ENCODE measurements at regions not wholly inside any gene's neighbourhood (a gene's known extent, or its start where the extent isn't known, plus 50 kb on each side); places are given as distances from the start of the nearest gene placed in this dataset.
"Not testable (repeated sequence)": the region's sequence is repeated elsewhere in the genome, so short reads cannot be mapped to it uniquely, and the experiment has no call there.

DNA sequence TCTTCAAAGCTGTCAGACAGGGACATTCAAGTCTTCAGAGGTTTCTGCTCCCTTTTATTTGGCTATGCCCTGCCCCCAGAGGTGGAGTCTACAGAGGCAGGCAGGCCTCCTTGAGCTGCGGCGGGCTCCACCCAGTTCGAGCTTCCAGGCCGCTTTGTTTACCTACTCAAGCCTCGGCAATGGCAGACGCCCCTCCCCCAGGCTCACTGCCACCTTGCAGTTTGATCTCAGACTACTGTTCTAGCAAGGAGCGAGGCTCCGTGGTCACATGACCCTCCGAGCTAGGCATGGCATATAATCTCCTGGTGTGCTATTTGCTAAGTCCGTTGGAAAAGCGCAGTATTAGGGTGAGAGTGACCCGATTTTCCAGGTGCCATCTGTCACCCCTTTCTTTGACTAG lies 462.6 kb upstream of the HS3ST5 start:
- DNase-seq (ENCODE audit: low spot score) = not testable (repeated sequence)

- no peak for DNase-seq (ENCODE audit: low spot score)
Measured at GRCh38 chr6:114796576-114796975, 453.8 kb upstream of the HS3ST5 start.

DNA sequence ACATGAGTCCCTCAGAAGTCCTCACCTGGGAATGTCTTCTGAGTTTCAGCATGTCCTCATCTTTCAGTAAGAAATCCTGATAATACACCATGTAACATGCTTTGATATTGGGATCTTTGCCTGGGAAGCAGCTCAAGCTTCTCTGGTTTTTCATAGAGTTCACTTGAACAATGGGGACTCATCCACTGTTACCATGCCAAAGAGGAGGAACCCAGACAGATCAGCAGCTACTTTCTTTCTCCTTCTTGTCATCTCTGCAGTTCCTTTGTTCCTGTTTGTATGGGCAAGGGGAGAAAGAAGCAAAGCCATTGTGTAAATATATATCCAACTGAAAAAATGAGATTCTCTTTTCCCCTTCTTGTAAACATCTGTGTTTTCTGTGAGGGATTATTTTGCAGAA lies 450.6 kb upstream of the HS3ST5 start:
- DNase-seq (ENCODE audit: low spot score) = no peak

GRCh38 chr6:114785235-114786127 lies 442.7 kb upstream of the HS3ST5 start:
- no peak for DNase-seq (ENCODE audit: low spot score)

DNA sequence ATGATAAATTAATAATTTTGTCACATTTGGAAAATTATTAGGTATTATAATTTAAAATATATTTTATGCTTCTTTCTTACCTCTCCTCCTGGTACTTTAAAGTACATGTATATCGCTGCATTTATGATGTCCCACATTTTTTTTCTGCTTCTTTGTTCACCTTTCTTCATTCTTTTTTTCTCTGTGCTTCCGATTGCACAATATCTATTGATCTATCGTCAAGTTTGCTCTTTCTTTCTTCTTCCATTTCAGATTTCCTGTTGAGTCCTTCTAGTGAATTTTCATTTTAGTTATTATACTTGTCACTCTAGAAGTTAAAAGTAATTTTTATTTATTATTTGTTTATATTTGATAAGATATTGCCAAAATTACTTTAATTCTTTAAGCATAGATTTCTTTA lies 441.0 kb upstream of the HS3ST5 start:
- DNase-seq (ENCODE audit: low spot score) = no peak

DNA sequence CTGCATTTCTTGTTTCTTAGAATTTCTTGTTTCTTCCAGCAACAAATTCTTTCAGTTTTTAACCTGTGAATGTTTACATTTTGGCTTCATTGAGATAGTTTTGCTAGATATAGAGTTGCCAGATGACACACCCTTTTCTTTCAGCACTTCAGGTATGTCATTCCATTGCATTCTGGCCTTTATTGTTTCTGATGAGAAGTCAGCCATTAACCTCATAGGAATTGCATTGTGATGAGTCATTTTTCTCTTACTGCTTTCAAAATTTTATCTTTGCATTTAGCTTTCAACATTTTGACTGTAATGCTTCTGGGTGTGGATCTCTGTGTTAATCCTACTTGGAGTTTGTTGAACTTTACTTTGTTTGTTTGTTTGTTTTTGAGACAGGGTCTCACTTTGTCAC lies 440.3 kb upstream of the HS3ST5 start:
- DNase-seq (ENCODE audit: low spot score) = no peak

GRCh38 chr6:114764866-114765265 lies 422.0 kb upstream of the HS3ST5 start:
- no peak for DNase-seq (ENCODE audit: low spot score)

DNA sequence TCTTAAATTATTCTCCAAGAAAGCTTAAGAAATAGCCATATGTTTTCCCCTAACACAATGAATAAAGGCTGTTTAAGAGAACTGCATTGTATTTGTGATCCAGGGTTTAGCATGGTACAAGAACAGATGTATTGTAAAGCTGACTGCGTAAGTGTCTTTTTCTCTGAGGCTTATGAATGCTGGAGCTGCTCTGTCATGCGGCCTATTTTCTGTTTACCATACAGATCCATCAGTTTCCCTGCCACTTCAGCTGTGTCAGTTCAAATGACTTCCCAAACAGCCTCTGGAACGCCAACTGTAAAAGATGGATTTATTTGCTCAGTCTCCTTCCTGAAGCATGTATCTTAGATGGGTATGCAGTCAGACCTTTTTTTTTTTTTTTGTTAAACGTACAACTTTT lies 419.3 kb upstream of the HS3ST5 start:
- DNase-seq (ENCODE audit: low spot score) = no peak

DNA sequence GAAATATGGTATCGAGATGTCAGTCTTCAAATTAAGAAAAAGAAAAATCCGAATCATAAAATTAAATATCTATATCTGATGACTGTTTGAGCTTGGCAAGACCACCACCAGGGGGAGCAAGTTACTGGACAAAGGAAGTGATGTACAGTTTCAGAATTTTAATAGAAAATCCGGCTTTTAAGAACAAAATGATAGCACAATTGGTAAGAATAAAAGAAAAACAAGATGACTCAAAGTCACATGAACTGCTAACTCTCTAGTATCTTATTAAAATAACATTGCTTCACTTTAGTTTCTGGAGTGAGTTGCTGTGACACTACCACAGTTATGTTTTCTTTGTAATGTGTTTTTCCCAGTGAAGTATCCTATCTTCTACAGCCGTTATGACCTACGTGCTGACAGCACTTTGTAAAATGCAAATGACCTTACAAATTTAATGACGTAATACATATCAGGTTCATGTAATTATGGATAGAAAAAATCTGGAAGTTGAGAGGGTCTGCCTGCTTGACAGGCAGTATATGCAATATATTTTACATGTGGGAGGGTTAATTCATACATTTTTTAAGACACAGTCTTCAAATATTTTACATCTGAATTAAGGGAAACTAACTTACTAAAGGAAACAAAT lies 405.3 kb upstream of the HS3ST5 start:
- DNase-seq (ENCODE audit: low spot score) = peak; percentile 27

- DNase-seq (ENCODE audit: low spot score) = no peak
Measured at GRCh38 chr6:114740547-114740946, 397.7 kb upstream of the HS3ST5 start.

DNA sequence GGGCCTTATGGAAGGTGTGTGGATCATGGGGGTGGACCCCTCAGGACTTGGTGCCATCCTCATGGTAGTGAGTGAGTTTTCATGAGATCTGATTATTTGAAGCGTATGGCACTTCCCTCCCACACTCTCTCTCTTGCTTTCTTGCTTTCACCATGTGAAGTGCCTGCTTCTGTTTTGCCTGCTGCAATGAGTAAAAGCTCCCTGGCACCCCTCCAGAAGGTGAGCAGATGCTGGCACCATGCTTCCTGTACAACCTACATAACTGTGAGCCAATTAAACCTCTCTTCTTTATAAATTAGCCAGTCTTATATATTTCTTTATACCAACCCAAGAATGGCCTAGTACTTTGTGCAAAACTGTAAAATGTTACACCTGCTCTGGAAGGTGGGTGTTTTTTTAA lies 396.8 kb upstream of the HS3ST5 start:
- no peak for DNase-seq (ENCODE audit: low spot score)

- DNase-seq (ENCODE audit: low spot score) = no peak
Measured at GRCh38 chr6:114735025-114735735, 392.4 kb upstream of the HS3ST5 start.

- DNase-seq (ENCODE audit: low spot score) = no peak
Measured at GRCh38 chr6:114733596-114733995, 390.8 kb upstream of the HS3ST5 start.

DNA sequence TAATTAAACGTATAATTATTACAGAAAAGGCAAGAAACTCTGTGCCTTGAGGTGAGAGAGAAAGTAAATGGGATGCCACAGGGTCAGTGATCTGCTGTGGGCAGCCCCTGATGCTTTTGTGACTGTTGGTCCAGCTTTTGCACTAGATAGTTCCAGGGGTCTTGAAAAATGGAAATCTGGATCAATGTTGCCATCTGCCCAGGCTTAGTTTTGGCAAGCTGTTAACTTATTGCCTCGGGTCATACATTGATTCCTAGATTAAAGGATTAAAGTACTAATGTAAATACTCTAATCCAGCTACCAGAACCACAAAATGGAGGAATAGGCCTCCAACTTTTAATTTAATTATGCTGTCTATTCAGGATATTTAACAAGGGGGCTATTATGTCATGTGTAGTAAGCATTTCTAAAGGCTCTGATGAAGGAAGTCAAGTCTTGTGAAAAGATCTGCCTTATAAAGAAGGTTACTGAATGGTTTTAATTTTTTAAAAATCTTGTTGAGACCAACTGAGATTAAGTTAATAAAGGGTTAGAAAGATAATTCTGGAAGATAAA lies 376.0 kb upstream of the HS3ST5 start:
- DNase-seq (ENCODE audit: low spot score) = no peak

- no peak for DNase-seq (ENCODE audit: low spot score)
Measured at GRCh38 chr6:114718186-114718585, 375.4 kb upstream of the HS3ST5 start.

DNA sequence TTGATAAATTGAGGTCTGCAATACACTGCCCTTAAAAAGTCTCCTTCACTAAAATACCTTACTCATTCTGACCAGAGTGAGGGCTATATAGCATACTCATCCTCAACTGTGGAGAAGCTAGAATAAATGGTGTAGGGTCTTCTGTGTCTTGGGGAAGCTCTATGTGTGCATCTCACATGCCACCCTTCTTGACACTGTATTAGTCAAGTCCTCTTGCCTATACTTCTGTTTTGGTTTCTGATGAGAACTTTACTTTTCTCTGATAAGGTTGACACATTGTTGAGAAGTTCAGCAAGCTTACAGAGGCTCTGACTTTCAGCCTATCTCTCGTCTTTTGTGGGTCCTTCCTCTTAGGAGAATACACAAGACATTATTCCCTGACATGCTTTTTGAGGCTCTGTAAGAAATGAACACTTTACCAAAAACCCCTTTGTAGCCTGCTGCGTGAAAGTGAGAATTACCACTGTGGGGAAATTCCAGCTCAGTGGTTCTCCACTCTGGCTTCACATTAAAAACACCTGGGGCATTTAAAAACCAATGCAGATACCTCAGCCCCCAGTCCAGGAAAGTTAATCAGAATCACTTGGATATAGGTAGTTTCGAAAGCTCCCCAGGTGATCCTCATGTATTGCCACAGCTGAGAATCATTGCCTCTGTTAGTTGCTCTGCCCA lies 372.1 kb upstream of the HS3ST5 start:
- no peak for DNase-seq (ENCODE audit: low spot score)

DNA sequence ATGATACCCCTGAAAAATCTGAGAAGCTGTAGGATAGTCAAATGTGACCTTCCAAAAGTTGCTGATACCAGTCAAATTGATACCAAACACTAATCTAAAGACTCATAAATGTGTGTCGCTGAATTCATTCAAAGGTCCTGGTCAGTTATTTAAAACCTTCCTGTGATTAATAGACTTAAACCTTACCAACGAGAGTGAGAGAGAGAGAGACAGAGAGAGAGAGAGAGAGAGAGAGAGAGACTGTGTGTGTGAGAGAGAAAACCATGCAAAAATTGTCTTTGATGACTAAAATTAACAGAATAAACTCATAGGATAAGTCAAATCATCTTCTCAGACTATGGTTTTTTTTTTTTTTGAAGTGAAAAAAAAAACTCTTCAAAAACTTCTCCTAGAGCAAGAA lies 370.9 kb upstream of the HS3ST5 start:
- no peak for DNase-seq (ENCODE audit: low spot score)

- no peak for DNase-seq (ENCODE audit: low spot score)
Measured at GRCh38 chr6:114712129-114712662, 369.4 kb upstream of the HS3ST5 start.

DNA sequence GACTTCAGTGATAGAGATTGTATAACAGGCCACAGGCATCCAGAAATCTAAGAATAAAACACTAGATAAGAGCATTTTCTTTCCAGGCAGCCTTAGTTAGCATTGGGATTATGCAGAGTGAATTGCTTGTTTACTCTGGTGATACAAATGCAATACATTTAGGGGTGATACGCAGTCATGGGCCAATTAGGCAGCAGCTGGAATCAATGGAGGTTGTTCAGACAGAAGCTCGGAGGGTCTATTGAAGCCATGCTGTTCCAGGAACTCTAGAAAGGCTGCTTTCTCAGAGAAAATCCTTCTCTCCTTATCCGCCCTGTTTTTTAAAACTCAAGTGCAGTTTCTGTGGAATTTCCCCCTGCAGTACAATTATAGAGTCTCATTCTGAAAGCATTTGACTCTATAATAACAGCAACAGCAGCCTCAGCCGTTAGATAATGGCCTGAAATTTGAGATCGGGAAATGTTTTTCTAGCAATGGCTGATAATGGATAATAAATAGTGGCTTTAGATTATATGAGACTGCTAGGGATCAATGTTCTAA lies 364.3 kb upstream of the HS3ST5 start:
- no peak for DNase-seq (ENCODE audit: low spot score)

GRCh38 chr6:114690625-114691024 lies 347.8 kb upstream of the HS3ST5 start:
- no peak for DNase-seq (ENCODE audit: low spot score)

DNA sequence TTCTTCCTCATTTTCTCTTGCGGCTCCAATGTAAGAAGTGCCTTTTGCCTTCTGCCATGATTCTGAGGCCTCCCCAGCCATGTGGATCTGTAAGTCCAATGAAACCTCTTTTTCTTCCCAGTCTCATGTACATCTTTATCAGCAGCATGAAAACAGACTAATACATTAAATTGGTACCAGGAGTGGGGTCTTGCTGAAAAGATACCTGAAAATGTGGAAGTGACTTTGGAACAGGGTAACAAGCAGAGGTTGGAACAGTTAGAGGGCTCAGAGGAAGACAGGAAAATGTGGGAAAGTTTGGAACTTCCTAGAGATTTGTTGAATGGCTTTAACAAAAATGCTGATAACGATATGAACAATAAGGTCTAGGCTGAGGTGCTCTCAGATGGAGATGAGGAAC lies 316.7 kb upstream of the HS3ST5 start:
- DNase-seq (ENCODE audit: low spot score) = no peak

Data from mucosa of gallbladder (tissue), 1 donor.